Neural progenitor cell (in vitro differentiated cells): ENCODE measurements at regions not wholly inside any gene's neighbourhood (a gene's known extent, or its start where the extent isn't known, plus 50 kb on each side); places are given as distances from the start of the nearest gene placed in this dataset.

ENCODE experiments used
- DNase-seq: peaks from one replicate; pipeline ENCODE4 v3.0.0-alpha.2; 2016; ENCODE audit warnings: low spot score
- H2AFZ ChIP-seq: fragments of 200-600 bp; sonication (generic); replicated peaks from 2 replicates; pipeline ENCODE4 v1.6.1; 2016; ENCODE audit warnings: antibody characterized with exemption
- H3F3A ChIP-seq: fragments of 200-600 bp; sonication (generic); 2 replicates; pipeline ENCODE4 v1.6.1; 2016; ENCODE audit warnings: antibody characterized with exemption, low read depth
- H3K27ac ChIP-seq: fragments of 200-600 bp; sonication (generic); 2 replicates; pipeline ENCODE4 v1.5.1; 2016; ENCODE audit warnings: mild to moderate bottlenecking
- H3K27me3 ChIP-seq: fragments of 200-600 bp; sonication (generic); 2 replicates; pipeline ENCODE4 v1.6.1; 2016; ENCODE audit warnings: mild to moderate bottlenecking, moderate library complexity
- H3K36me3 ChIP-seq: fragments of 200-600 bp; sonication (generic); 2 replicates; pipeline ENCODE4 v1.5.1; 2016
- H3K4me1 ChIP-seq: fragments of 200-600 bp; sonication (generic); 2 replicates; pipeline ENCODE4 v1.6.1; 2016; ENCODE audit warnings: mixed run types
- H3K4me2 ChIP-seq: fragments of 200-600 bp; sonication (generic); 2 replicates; pipeline ENCODE4 v1.6.1; 2016
- H3K4me3 ChIP-seq: fragments of 200-600 bp; sonication (generic); 2 replicates; pipeline ENCODE4 v1.5.1; 2016
- H3K79me2 ChIP-seq: fragments of 200-600 bp; sonication (generic); 2 replicates; pipeline ENCODE4 v1.6.1; 2016; ENCODE audit warnings: low read depth
- H3K9ac ChIP-seq: fragments of 200-600 bp; sonication (generic); 2 replicates; pipeline ENCODE4 v1.6.1; 2016
- H3K9me3 ChIP-seq: fragments of 200-600 bp; sonication (generic); 2 replicates; pipeline ENCODE4 v1.5.1; 2016; ENCODE audit warnings: low read depth
- H4K20me1 ChIP-seq: fragments of 200-600 bp; sonication (generic); 2 replicates; pipeline ENCODE4 v1.6.1; 2016; ENCODE audit warnings: low read depth
- H3K27ac Mint-ChIP-seq: 3 replicates; pipeline ENCODE4 v1.8.0; 2021; ENCODE audit warnings: mixed read lengths
- H3K27me3 Mint-ChIP-seq: 2 replicates; pipeline ENCODE4 v1.8.0; 2022; ENCODE audit warnings: low read depth, mild to moderate bottlenecking, inconsistent platforms, moderate library complexity, mixed read lengths; ENCODE audit not compliant: insufficient read depth
- H3K36me3 Mint-ChIP-seq: 3 replicates; pipeline ENCODE4 v1.8.0; 2021; ENCODE audit warnings: mixed read lengths
- H3K4me1 Mint-ChIP-seq: 3 replicates; pipeline ENCODE4 v1.8.0; 2021; ENCODE audit warnings: mixed read lengths
- H3K4me3 Mint-ChIP-seq: 3 replicates; pipeline ENCODE4 v1.8.0; 2021; ENCODE audit warnings: mild to moderate bottlenecking, moderate library complexity, mixed read lengths
- H3K9me3 Mint-ChIP-seq: 3 replicates; pipeline ENCODE4 v1.8.0; 2020; ENCODE audit warnings: mixed read lengths
- CTCF ChIP-seq: fragments of 200-600 bp; sonication (generic); IDR thresholded peaks from 2 replicates; pipeline ENCODE4 v1.5.1; 2017; ENCODE audit warnings: antibody characterized with exemption, mild to moderate bottlenecking
- EZH2 ChIP-seq: fragments of 200-600 bp; sonication (generic); IDR thresholded peaks from 2 replicates; pipeline ENCODE4 v1.6.1; 2017; ENCODE audit warnings: antibody characterized with exemption, mild to moderate bottlenecking, moderate library complexity
- EZH2phosphoT487 ChIP-seq: fragments of 200-600 bp; sonication (generic); IDR thresholded peaks from 2 replicates; pipeline ENCODE4 v1.6.1; 2017; ENCODE audit warnings: antibody characterized with exemption

- Histone ChIP-seq H3K4me1 (no peaks in the 10 kb centered on the region), H2AFZ (no peak overlapping the region)
- H3K4me3 Mint-ChIP-seq = no peak overlapping the region
Observed at GRCh38 chr7:85711894-85712293, 525.0 kb upstream of the SEMA3D start.

GRCh38 chr7:85710960-85711359, 524.1 kb upstream of the SEMA3D start:
- H3K4me3 Mint-ChIP-seq = no peak overlapping the region
- no peaks in the 10 kb centered on the region for H3K9me3 Mint-ChIP-seq
- H2AFZ ChIP-seq = no peak overlapping the region
- no peaks in the 10 kb centered on the region for H3K36me3 ChIP-seq
- H3K79me2 ChIP-seq = no peaks in the 10 kb centered on the region
- H4K20me1 ChIP-seq = no peaks in the 10 kb centered on the region
- no peak overlapping the region for H3K4me2 ChIP-seq
- H3K27me3 ChIP-seq = no peaks in the 10 kb centered on the region
- no peaks in the 10 kb centered on the region for H3K36me3 Mint-ChIP-seq
- H3K9me3 ChIP-seq = no peaks in the 10 kb centered on the region
- no peak for TF ChIP-seq EZH2phosphoT487
- TF ChIP-seq CTCF = no peak
- no peak for TF ChIP-seq EZH2
- no peak overlapping the region for H3K27ac Mint-ChIP-seq
- H3K9ac ChIP-seq = no peak overlapping the region
- H3K4me1 Mint-ChIP-seq = no peaks in the 10 kb centered on the region
- H3K4me1 ChIP-seq = no peaks in the 10 kb centered on the region
- no peak overlapping the region for H3K4me3 ChIP-seq
- DNase-seq = no peak
- no peaks in the 10 kb centered on the region for H3F3A ChIP-seq
- H3K27me3 Mint-ChIP-seq = no peaks in the 10 kb centered on the region
- no peak overlapping the region for H3K27ac ChIP-seq

More at GRCh38 chr7:85711894-85712293, 525.0 kb upstream of the SEMA3D start:
- Mint-ChIP-seq H3K27ac (no peak overlapping the region), H3K36me3 (no peaks in the 10 kb centered on the region), H3K4me1 (no peaks in the 10 kb centered on the region), H3K9me3 (no peaks in the 10 kb centered on the region), H3K27me3 (no peaks in the 10 kb centered on the region)
- Histone ChIP-seq H3K4me2 (no peak overlapping the region), H3K36me3 (no peaks in the 10 kb centered on the region), H3F3A (no peaks in the 10 kb centered on the region), H3K27ac (no peak overlapping the region), H3K9ac (no peak overlapping the region), H3K9me3 (no peaks in the 10 kb centered on the region), H4K20me1 (no peaks in the 10 kb centered on the region), H3K79me2 (no peaks in the 10 kb centered on the region), H3K4me3 (no peak overlapping the region), H3K27me3 (no peaks in the 10 kb centered on the region)
- TF ChIP-seq EZH2 (no peak), EZH2phosphoT487 (no peak), CTCF (no peak)
- DNase-seq = no peak

- H3K9ac ChIP-seq = no peak overlapping the region
- H3K27me3 Mint-ChIP-seq = no peaks in the 10 kb centered on the region
- H3K9me3 Mint-ChIP-seq = no peaks in the 10 kb centered on the region
- no peaks in the 10 kb centered on the region for H4K20me1 ChIP-seq
- H3K9me3 ChIP-seq = no peaks in the 10 kb centered on the region
- no peaks in the 10 kb centered on the region for H3K36me3 ChIP-seq
- H3K4me3 ChIP-seq = no peak overlapping the region
- H3K27me3 ChIP-seq = no peaks in the 10 kb centered on the region
- TF ChIP-seq EZH2 (no peak), CTCF (no peak), EZH2phosphoT487 (no peak)
- no peaks in the 10 kb centered on the region for H3K4me1 ChIP-seq
- no peaks in the 10 kb centered on the region for H3K79me2 ChIP-seq
- H3F3A ChIP-seq = no peaks in the 10 kb centered on the region
- no peak overlapping the region for H3K27ac ChIP-seq
- no peak overlapping the region for H3K27ac Mint-ChIP-seq
- DNase-seq = no peak
- H3K36me3 Mint-ChIP-seq = no peaks in the 10 kb centered on the region
- no peak overlapping the region for H3K4me3 Mint-ChIP-seq
- H2AFZ ChIP-seq = no peak overlapping the region
- no peak overlapping the region for H3K4me2 ChIP-seq
- H3K4me1 Mint-ChIP-seq = no peaks in the 10 kb centered on the region
Observed at GRCh38 chr7:85708221-85708620, 521.4 kb upstream of the SEMA3D start.

GRCh38 chr7:85705076-85705475, 518.2 kb upstream of the SEMA3D start:
- Histone ChIP-seq H4K20me1 (no peaks in the 10 kb centered on the region), H3K36me3 (no peaks in the 10 kb centered on the region), H3K4me1 (no peaks in the 10 kb centered on the region), H3K9me3 (no peaks in the 10 kb centered on the region), H3K27ac (no peak overlapping the region), H3K9ac (no peak overlapping the region), H3F3A (no peaks in the 10 kb centered on the region), H3K79me2 (no peaks in the 10 kb centered on the region), H2AFZ (no peak overlapping the region), H3K27me3 (no peaks in the 10 kb centered on the region), H3K4me3 (no peak overlapping the region), H3K4me2 (no peak overlapping the region)
- Mint-ChIP-seq H3K27ac (no peak overlapping the region), H3K4me3 (no peak overlapping the region), H3K36me3 (no peaks in the 10 kb centered on the region), H3K4me1 (no peaks in the 10 kb centered on the region), H3K9me3 (no peaks in the 10 kb centered on the region), H3K27me3 (peaks cover 2% of the 10 kb centered on the region)
- no peak for DNase-seq
- no peak for TF ChIP-seq EZH2phosphoT487
- TF ChIP-seq CTCF = no peak
- TF ChIP-seq EZH2 = no peak
